ENCODE measurements at regions not wholly inside any gene's neighbourhood (a gene's known extent, or its start where the extent isn't known, plus 50 kb on each side); places are given as distances from the start of the nearest gene placed in this dataset.

DNA sequence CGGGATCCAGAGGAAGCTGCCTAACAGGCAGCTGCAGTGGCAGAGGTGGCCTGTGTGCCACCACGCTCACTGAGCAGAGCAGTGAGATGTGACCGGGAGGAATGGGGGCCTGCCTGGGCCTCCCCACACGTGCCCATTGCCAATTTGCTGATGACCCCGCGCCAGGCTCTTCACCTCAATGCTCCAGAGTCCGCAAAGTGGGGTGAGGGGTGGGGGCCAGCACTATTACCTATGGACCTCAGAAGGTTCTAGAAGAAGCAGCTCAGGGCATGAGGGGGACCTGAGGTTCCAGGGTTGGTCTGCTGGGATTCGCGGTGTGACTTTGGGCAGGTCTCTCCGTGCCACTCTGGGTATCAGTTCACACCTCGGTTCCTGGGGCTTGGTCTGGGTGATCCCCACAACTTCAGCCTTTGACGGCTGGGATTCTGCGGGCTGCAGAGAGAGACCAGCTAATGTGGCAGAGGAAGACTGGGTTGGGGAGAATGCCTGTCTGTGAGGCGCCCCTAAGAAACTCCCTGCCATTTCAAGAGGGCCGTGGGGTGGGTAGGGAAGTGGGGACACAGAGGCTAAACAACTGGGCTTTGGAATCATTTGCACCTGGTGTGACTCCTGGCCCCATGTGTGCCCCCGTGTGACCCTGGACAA is 231.0 kb upstream of the MVB12B start:
- Histone ChIP-seq H3K9me3 (ENCODE audit: control insufficient read depth, insufficient read depth, low read length) (no peaks in the 10 kb centered on the region), H3K4me3 (ENCODE audit: low read depth, low read length) (no peak overlapping the region), H3K27me3 (ENCODE audit: control insufficient read depth, insufficient read depth, low read length) (peaks cover 4% of the 10 kb centered on the region), H3K27ac (ENCODE audit: low read depth, low read length) (no peak overlapping the region)
- TF ChIP-seq, protein P1, sequence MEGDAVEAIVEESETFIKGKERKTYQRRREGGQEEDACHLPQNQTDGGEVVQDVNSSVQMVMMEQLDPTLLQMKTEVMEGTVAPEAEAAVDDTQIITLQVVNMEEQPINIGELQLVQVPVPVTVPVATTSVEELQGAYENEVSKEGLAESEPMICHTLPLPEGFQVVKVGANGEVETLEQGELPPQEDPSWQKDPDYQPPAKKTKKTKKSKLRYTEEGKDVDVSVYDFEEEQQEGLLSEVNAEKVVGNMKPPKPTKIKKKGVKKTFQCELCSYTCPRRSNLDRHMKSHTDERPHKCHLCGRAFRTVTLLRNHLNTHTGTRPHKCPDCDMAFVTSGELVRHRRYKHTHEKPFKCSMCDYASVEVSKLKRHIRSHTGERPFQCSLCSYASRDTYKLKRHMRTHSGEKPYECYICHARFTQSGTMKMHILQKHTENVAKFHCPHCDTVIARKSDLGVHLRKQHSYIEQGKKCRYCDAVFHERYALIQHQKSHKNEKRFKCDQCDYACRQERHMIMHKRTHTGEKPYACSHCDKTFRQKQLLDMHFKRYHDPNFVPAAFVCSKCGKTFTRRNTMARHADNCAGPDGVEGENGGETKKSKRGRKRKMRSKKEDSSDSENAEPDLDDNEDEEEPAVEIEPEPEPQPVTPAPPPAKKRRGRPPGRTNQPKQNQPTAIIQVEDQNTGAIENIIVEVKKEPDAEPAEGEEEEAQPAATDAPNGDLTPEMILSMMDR (IDR thresholded peaks at IDR 0.05; ENCODE audit: low read depth, low read length) = no peak
- no peak for DNase-seq (ENCODE audit: low read depth, low spot score)
- ChIA-PET POLR2A (no interaction called here), CTCF (no interaction called here)

DNA sequence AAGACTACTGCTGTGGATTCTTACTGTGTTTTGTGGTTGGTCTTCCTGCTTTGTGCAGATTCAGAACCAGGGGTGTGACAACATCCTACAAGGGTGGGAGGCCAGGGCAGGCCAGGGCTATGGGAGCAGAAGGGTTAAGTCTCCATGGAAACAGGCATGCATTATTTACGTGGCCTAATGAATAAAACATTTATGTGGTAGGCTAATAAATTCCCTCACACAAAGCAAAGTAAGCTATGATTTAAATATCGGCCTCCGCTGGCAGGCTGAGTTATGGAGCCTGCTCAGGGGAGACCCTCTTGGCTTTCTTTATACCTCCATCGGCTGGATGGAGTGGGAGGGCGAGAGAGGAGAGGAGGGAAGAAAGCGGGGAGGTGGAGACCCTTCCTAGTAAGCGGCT is 230.3 kb upstream of the MVB12B start:
- POLR2A ChIA-PET = no interaction called here
- TF ChIP-seq, protein P1 (IDR thresholded peaks at IDR 0.05; ENCODE audit: low read depth, low read length) = no peak
- H3K27ac ChIP-seq (ENCODE audit: low read depth, low read length) = no peak overlapping the region
- CTCF ChIA-PET = no interaction called here
- H3K27me3 ChIP-seq (ENCODE audit: control insufficient read depth, insufficient read depth, low read length) = peaks cover 4% of the 10 kb centered on the region
- no peaks in the 10 kb centered on the region for H3K9me3 ChIP-seq (ENCODE audit: control insufficient read depth, insufficient read depth, low read length)
- DNase-seq (ENCODE audit: low read depth, low spot score) = no peak
- no peak overlapping the region for H3K4me3 ChIP-seq (ENCODE audit: low read depth, low read length)

GRCh38 chr9:126097679-126098078 is 228.9 kb upstream of the MVB12B start:
- POLR2A ChIA-PET = no interaction called here
- Histone ChIP-seq H3K27me3 (ENCODE audit: control insufficient read depth, insufficient read depth, low read length) (no peaks in the 10 kb centered on the region), H3K4me3 (ENCODE audit: low read depth, low read length) (no peak overlapping the region), H3K9me3 (ENCODE audit: control insufficient read depth, insufficient read depth, low read length) (no peaks in the 10 kb centered on the region), H3K27ac (ENCODE audit: low read depth, low read length) (no peak overlapping the region)
- TF ChIP-seq, protein P1 (IDR thresholded peaks at IDR 0.05; ENCODE audit: low read depth, low read length) = no peak
- no peak for DNase-seq (ENCODE audit: low read depth, low spot score)
- CTCF ChIA-PET = no interaction called here

- Histone ChIP-seq H3K9me3 (ENCODE audit: control insufficient read depth, insufficient read depth, low read length) (peaks cover 3% of the 10 kb centered on the region; the same call in 1 of the 2 replicates), H3K4me3 (ENCODE audit: low read depth, low read length) (no peak overlapping the region), H3K27ac (ENCODE audit: low read depth, low read length) (no peak overlapping the region), H3K27me3 (ENCODE audit: control insufficient read depth, insufficient read depth, low read length) (peaks cover 6% of the 10 kb centered on the region)
- ChIA-PET CTCF (no interaction called here), POLR2A (no interaction called here)
- no peak for DNase-seq (ENCODE audit: low read depth, low spot score)
- TF ChIP-seq, protein P1 (IDR thresholded peaks at IDR 0.05; ENCODE audit: low read depth, low read length) = no peak
Observed at GRCh38 chr9:126106404-126106803, 220.2 kb upstream of the MVB12B start.

DNA sequence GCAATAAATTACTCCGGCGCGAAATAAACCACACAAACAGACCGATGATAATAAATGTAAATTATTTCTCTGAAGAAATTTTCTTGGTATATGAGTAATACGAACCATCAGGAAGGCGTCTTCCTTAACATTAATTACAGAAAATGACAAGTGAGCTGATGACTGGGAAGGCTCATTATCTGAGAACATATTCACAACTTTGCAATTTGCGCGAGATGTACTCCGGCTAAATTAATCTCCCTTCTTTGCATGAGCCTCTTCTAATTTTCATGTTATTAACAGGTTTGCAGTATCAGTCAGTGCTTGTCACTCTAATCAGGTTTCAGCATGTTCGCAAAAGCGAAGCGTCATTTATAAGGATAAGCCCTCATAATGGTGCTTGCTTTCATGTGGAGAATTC is 218.9 kb upstream of the MVB12B start:
- Histone ChIP-seq H3K27me3 (ENCODE audit: control insufficient read depth, insufficient read depth, low read length) (peaks cover 11% of the 10 kb centered on the region), H3K9me3 (ENCODE audit: control insufficient read depth, insufficient read depth, low read length) (peaks cover 3% of the 10 kb centered on the region; the same call in 1 of the 2 replicates), H3K4me3 (ENCODE audit: low read depth, low read length) (no peak overlapping the region), H3K27ac (ENCODE audit: low read depth, low read length) (no peak overlapping the region)
- ChIA-PET POLR2A (no interaction called here), CTCF (no interaction called here)
- no peak for DNase-seq (ENCODE audit: low read depth, low spot score)
- TF ChIP-seq, protein P1 (IDR thresholded peaks at IDR 0.05; ENCODE audit: low read depth, low read length) = no peak

All from AG04450 (cell line).